Adrenal gland (tissue), 9 donors: ENCODE measurements at regions not wholly inside any gene's neighbourhood (a gene's known extent, or its start where the extent isn't known, plus 50 kb on each side); places are given as distances from the start of the nearest gene placed in this dataset.

Experiments
- DNase-seq, 7 donors: peaks; one replicate each; pipeline ENCODE4 v3.0.0-alpha.2; 2019 to 2020
- H3K27ac ChIP-seq, 5 donors: fragments of 200-600 bp; sonication (generic) in 4 of 5; 1 replicate in 3 of 5; 2 replicates in 2 of 5; pipeline versions ENCODE4 v1.5.1 to v1.8.0; 2016 to 2020; ENCODE audit warnings: mild to moderate bottlenecking in 1 of 5
- H3K27me3 ChIP-seq: fragments of 200-600 bp; 2 replicates; pipeline ENCODE4 v1.8.0; 2021
- H3K36me3 ChIP-seq, 2 donors: fragments of 200-600 bp; replicated peaks in 1 of 2; 1 replicate in 1 of 2; 2 replicates in 1 of 2; pipeline versions ENCODE4 v1.5.1 to v1.8.0; 2018 to 2022
- H3K4me1 ChIP-seq, 2 donors: fragments of 200-600 bp; replicated peaks in 1 of 2; 1 replicate in 1 of 2; 2 replicates in 1 of 2; pipeline versions ENCODE4 v1.5.1 to v1.8.0; 2018 to 2021
- H3K4me3 ChIP-seq, 4 donors: fragments of 200-600 bp; sonication (generic) in 3 of 4; one replicate each; pipeline ENCODE4 v1.5.1; 2016 to 2018
- H3K9me3 ChIP-seq, 3 donors: fragments of 200-600 bp; sonication (generic) in 1 of 3; replicated peaks in 1 of 3; 1 replicate in 2 of 3; 2 replicates in 1 of 3; pipeline versions ENCODE4 v1.5.1 to v1.8.0; 2016 to 2021
- CTCF ChIP-seq, 6 experiments: fragments of 450-650 bp in 4 of 6; fragments of 200-600 bp in 2 of 6; sonication (generic) in 1 of 6; IDR thresholded peaks; 1 replicate in 5 of 6; 2 replicates in 1 of 6; pipeline versions ENCODE4 v1.5.1 to v1.8.0; 2016 to 2021; ENCODE audit warnings: antibody characterized with exemption in 6 of 6, mild to moderate bottlenecking in 2 of 6, moderate library complexity in 1 of 6
- POLR2A ChIP-seq, 2 donors: fragments of 450-650 bp; IDR thresholded peaks; one replicate each; pipeline ENCODE4 v1.6.1; 2017; ENCODE audit warnings: antibody characterized with exemption in 2 of 2, mild to moderate bottlenecking in 2 of 2, moderate library complexity in 1 of 2
- WGBS, 4 donors: extraction: QIAGEN DNeasy Blood & Tissue Kit in 2 of 4; methylation state at CpG; one replicate each; pipeline versions ENCODE4 v1.1.5 to v1.1.7; 2013 to 2017; 5-methylcytosine and 5-hydroxymethylcytosine counted together
- intact Hi-C, 2 donors: fragments of 100-400 bp; cut with DNase I; formaldehyde crosslinking; loops; one replicate each; pipeline versions ENCODE4 v1.14.1 to v1.15.0; 2022 to 2023
- donor health status: healthy with polysubstance abuse.
- donor health status: Bipolar disorder and iron deficiency.
- donor health status: DM: yes; HTN: yes; CAD: no.
- donor health status: DM: no; HTN: no; CAD: no.
- donor health status: DM: no; HTN: no; CAD: no.

GRCh38 chr3:27559835-27560234 is 75.7 kb upstream of the SLC4A7 start:
- no peaks in the 10 kb centered on the region for H3K9me3 ChIP-seq
- no peak overlapping the region for H3K4me3 ChIP-seq
- 48 to 57% (median 56%) methylated on average over 6 of the region's 6 CpGs for WGBS, 4 donors
- no peaks in the 10 kb centered on the region for H3K27me3 ChIP-seq
- TF ChIP-seq POLR2A (IDR thresholded peaks at IDR 0.05) (no peak), CTCF (IDR thresholded peaks at IDR 0.05) (no peak)
- intact Hi-C loops: no loop called here
- H3K27ac ChIP-seq: no peak overlapping the region
- H3K4me1 ChIP-seq: no peaks in the 10 kb centered on the region
- peak in 5 of 7 donors; percentile 24 to 63 (median 29) for DNase-seq
- H3K36me3 ChIP-seq: no peaks in the 10 kb centered on the region

GRCh38 chr3:27559381-27559780 is 75.2 kb upstream of the SLC4A7 start:
- no peaks in the 10 kb centered on the region for H3K4me1 ChIP-seq
- intact Hi-C loops: no loop called here
- no peak for DNase-seq
- H3K36me3 ChIP-seq: no peaks in the 10 kb centered on the region
- H3K27me3 ChIP-seq: no peaks in the 10 kb centered on the region
- TF ChIP-seq CTCF (IDR thresholded peaks at IDR 0.05) (no peak), POLR2A (IDR thresholded peaks at IDR 0.05) (no peak)
- no peaks in the 10 kb centered on the region for H3K9me3 ChIP-seq
- H3K27ac ChIP-seq: no peak overlapping the region
- no peak overlapping the region for H3K4me3 ChIP-seq

GRCh38 chr3:27557411-27557810 is 73.2 kb upstream of the SLC4A7 start:
- H3K27ac ChIP-seq: no peak overlapping the region
- H3K36me3 ChIP-seq: no peaks in the 10 kb centered on the region
- no peak for DNase-seq
- no peaks in the 10 kb centered on the region for H3K9me3 ChIP-seq
- no peak for TF ChIP-seq CTCF (IDR thresholded peaks at IDR 0.05)
- no peak for TF ChIP-seq POLR2A (IDR thresholded peaks at IDR 0.05)
- H3K27me3 ChIP-seq: no peaks in the 10 kb centered on the region
- intact Hi-C loops: no loop called here
- 84 to 97% (median 88%) methylated on average over 2 of the region's 2 CpGs for WGBS, 4 donors
- H3K4me1 ChIP-seq: no peaks in the 10 kb centered on the region
- no peak overlapping the region for H3K4me3 ChIP-seq

- TF ChIP-seq CTCF (IDR thresholded peaks at IDR 0.05) (no peak), POLR2A (IDR thresholded peaks at IDR 0.05) (no peak)
- H3K4me3 ChIP-seq: no peak overlapping the region
- no peaks in the 10 kb centered on the region for H3K9me3 ChIP-seq
- peak overlapping the region in 1 of 5 donors; percentile 7 for H3K27ac ChIP-seq
- intact Hi-C loops: no loop called here
- H3K27me3 ChIP-seq: no peaks in the 10 kb centered on the region
- 69 to 86% (median 81%) methylated on average over 4 of the region's 4 CpGs for WGBS, 4 donors
- H3K36me3 ChIP-seq: no peaks in the 10 kb centered on the region
- DNase-seq: no peak
- H3K4me1 ChIP-seq: no peaks in the 10 kb centered on the region
Measured at GRCh38 chr3:27556887-27557286, 72.7 kb upstream of the SLC4A7 start.
